ENCODE measurements at regions not wholly inside any gene's neighbourhood (a gene's known extent, or its start where the extent isn't known, plus 50 kb on each side); places are given as distances from the start of the nearest gene placed in this dataset.

GRCh38 chr16:76190480-76190879 is 86.7 kb upstream of the CNTNAP4 start:
- no peak overlapping the region for H3K4me2 ChIP-seq (ENCODE audit: low read depth, low read length, poor library complexity, severe bottlenecking)
- no peak overlapping the region for H3K9ac ChIP-seq (ENCODE audit: low read depth, low read length, poor library complexity, severe bottlenecking)
- TF ChIP-seq, protein P1, sequence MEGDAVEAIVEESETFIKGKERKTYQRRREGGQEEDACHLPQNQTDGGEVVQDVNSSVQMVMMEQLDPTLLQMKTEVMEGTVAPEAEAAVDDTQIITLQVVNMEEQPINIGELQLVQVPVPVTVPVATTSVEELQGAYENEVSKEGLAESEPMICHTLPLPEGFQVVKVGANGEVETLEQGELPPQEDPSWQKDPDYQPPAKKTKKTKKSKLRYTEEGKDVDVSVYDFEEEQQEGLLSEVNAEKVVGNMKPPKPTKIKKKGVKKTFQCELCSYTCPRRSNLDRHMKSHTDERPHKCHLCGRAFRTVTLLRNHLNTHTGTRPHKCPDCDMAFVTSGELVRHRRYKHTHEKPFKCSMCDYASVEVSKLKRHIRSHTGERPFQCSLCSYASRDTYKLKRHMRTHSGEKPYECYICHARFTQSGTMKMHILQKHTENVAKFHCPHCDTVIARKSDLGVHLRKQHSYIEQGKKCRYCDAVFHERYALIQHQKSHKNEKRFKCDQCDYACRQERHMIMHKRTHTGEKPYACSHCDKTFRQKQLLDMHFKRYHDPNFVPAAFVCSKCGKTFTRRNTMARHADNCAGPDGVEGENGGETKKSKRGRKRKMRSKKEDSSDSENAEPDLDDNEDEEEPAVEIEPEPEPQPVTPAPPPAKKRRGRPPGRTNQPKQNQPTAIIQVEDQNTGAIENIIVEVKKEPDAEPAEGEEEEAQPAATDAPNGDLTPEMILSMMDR (conservative IDR thresholded peaks at IDR 0.05; ENCODE audit: low read length), result no peak
- no peak for TF ChIP-seq EZH2phosphoT487 (IDR thresholded peaks at IDR 0.05; ENCODE audit: borderline replicate concordance)
- H3K4me3 ChIP-seq (ENCODE audit: low read length, poor library complexity, severe bottlenecking), result no peak overlapping the region
- H3F3A ChIP-seq (ENCODE audit: low read depth), result no peaks in the 10 kb centered on the region
- no peaks in the 10 kb centered on the region for H3K27me3 ChIP-seq (ENCODE audit: insufficient read depth, low read length, poor library complexity, severe bottlenecking)
- no peaks in the 10 kb centered on the region for H4K20me1 ChIP-seq (ENCODE audit: insufficient read depth, low read length, poor library complexity, severe bottlenecking)
- no peaks in the 10 kb centered on the region for H3K4me1 ChIP-seq (ENCODE audit: insufficient read depth, low read length, poor library complexity, severe bottlenecking)
- no peak overlapping the region for H2AFZ ChIP-seq (ENCODE audit: low read length)
- no peaks in the 10 kb centered on the region for H3K79me2 ChIP-seq (ENCODE audit: insufficient read depth, low read length)
- no peaks in the 10 kb centered on the region for H3K36me3 ChIP-seq (ENCODE audit: insufficient read depth, low read length)
- H3K9me3 ChIP-seq (ENCODE audit: insufficient read depth, low read depth, low read length), result no peaks in the 10 kb centered on the region
- no peaks in the 10 kb centered on the region for H3K9me2 ChIP-seq (replicated peaks; ENCODE audit: low read depth, low read length)

DNA sequence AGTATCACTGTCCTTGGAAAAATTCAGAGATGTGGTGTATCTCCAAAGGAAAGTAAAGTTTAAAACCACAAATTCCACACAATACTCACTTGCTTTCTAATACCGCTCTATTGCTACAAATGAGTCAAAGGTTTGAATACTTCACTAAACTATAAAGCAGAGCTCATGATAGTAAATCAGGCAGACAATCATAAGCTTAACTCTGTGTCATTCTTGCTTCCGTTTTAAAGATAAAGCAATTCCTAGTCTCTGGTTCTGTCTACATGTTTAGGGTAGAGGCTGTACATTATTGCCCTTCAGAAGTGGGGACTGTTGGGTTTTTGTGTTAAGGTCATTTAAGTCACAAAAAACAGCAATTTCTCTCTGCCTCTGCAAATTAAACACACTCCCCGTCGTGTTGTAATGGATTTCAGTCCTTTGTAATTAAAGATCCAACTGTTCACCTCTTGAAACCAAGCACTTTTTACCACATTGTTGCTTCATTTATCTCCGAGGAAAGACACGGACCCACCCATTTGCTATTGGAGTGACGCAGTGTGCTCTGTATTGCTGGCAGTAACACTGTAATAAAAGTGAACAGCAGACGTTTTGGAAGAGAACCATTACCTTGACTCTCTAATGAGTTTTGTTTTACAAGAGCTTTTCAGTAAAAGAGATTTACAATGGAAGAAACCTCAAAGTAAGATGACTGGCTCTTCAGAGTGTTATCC is 83.1 kb upstream of the CNTNAP4 start:
- Histone ChIP-seq H3K4me2 (ENCODE audit: low read depth, low read length, poor library complexity, severe bottlenecking) (no peak overlapping the region), H3K79me2 (ENCODE audit: insufficient read depth, low read length) (no peaks in the 10 kb centered on the region), H3K9me3 (ENCODE audit: insufficient read depth, low read depth, low read length) (no peaks in the 10 kb centered on the region), H3K9ac (ENCODE audit: low read depth, low read length, poor library complexity, severe bottlenecking) (no peak overlapping the region), H3K4me3 (ENCODE audit: low read length, poor library complexity, severe bottlenecking) (no peak overlapping the region), H2AFZ (ENCODE audit: low read length) (no peak overlapping the region), H3K27me3 (ENCODE audit: insufficient read depth, low read length, poor library complexity, severe bottlenecking) (no peaks in the 10 kb centered on the region), H4K20me1 (ENCODE audit: insufficient read depth, low read length, poor library complexity, severe bottlenecking) (no peaks in the 10 kb centered on the region), H3K4me1 (ENCODE audit: insufficient read depth, low read length, poor library complexity, severe bottlenecking) (no peaks in the 10 kb centered on the region), H3K36me3 (ENCODE audit: insufficient read depth, low read length) (no peaks in the 10 kb centered on the region), H3K9me2 (replicated peaks; ENCODE audit: low read depth, low read length) (no peaks in the 10 kb centered on the region), H3F3A (ENCODE audit: low read depth) (no peaks in the 10 kb centered on the region)
- TF ChIP-seq, protein P1 (conservative IDR thresholded peaks at IDR 0.05; ENCODE audit: low read length), result no peak
- no peak for TF ChIP-seq EZH2phosphoT487 (IDR thresholded peaks at IDR 0.05; ENCODE audit: borderline replicate concordance)

DNA sequence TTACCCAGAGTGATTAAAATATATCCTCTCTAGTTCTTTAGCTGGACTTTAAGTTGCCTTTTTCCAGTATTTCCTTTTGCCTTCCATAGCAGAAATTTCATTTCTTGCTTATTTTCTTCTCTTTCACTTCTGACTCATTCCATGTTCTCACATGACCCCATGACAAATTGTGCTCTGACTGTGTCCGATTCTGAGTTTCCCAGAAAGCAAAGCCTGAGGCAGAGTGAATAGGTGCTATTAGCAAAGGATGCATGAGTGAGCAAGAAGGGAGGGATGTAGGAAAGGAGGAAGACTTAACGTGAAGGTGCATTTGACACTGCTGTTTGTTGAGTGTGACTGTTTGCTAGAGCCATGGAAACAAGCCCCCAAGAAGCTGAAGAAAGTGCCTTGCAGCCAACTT is 82.6 kb upstream of the CNTNAP4 start:
- no peak for TF ChIP-seq EZH2phosphoT487 (IDR thresholded peaks at IDR 0.05; ENCODE audit: borderline replicate concordance)
- TF ChIP-seq, protein P1 (conservative IDR thresholded peaks at IDR 0.05; ENCODE audit: low read length), result no peak
- H3F3A ChIP-seq (ENCODE audit: low read depth), result no peaks in the 10 kb centered on the region
- H3K4me1 ChIP-seq (ENCODE audit: insufficient read depth, low read length, poor library complexity, severe bottlenecking), result no peaks in the 10 kb centered on the region
- H3K9me2 ChIP-seq (replicated peaks; ENCODE audit: low read depth, low read length), result no peaks in the 10 kb centered on the region
- no peak overlapping the region for H2AFZ ChIP-seq (ENCODE audit: low read length)
- no peaks in the 10 kb centered on the region for H3K36me3 ChIP-seq (ENCODE audit: insufficient read depth, low read length)
- H3K4me2 ChIP-seq (ENCODE audit: low read depth, low read length, poor library complexity, severe bottlenecking), result no peak overlapping the region
- H4K20me1 ChIP-seq (ENCODE audit: insufficient read depth, low read length, poor library complexity, severe bottlenecking), result no peaks in the 10 kb centered on the region
- H3K9me3 ChIP-seq (ENCODE audit: insufficient read depth, low read depth, low read length), result no peaks in the 10 kb centered on the region
- no peak overlapping the region for H3K9ac ChIP-seq (ENCODE audit: low read depth, low read length, poor library complexity, severe bottlenecking)
- no peak overlapping the region for H3K4me3 ChIP-seq (ENCODE audit: low read length, poor library complexity, severe bottlenecking)
- no peaks in the 10 kb centered on the region for H3K27me3 ChIP-seq (ENCODE audit: insufficient read depth, low read length, poor library complexity, severe bottlenecking)
- H3K79me2 ChIP-seq (ENCODE audit: insufficient read depth, low read length), result no peaks in the 10 kb centered on the region

Data from Loucy (cell line).